WTC11 (cell line): ENCODE measurements at regions not wholly inside any gene's neighbourhood (a gene's known extent, or its start where the extent isn't known, plus 50 kb on each side); places are given as distances from the start of the nearest gene placed in this dataset.

ENCODE experiments used
- HMGXB4 ChIP-seq: sonication (generic); formaldehyde crosslinking; IDR thresholded peaks from 2 replicates; pipeline ENCODE4 v1.8.1; 2023; ENCODE audit warnings: mild to moderate bottlenecking, moderate library complexity, missing genetic modification reagents
- MYBL2 ChIP-seq: sonication (generic); formaldehyde crosslinking; IDR thresholded peaks from 2 replicates; pipeline ENCODE4 v1.8.1; 2023; ENCODE audit warnings: mild to moderate bottlenecking, moderate library complexity, missing genetic modification reagents
- PRDM15 ChIP-seq: sonication (generic); formaldehyde crosslinking; IDR thresholded peaks from 2 replicates; pipeline ENCODE4 v1.8.0; 2022; ENCODE audit warnings: missing genetic modification reagents
- USF2 ChIP-seq: sonication (generic); formaldehyde crosslinking; IDR thresholded peaks from 2 replicates; pipeline ENCODE4 v1.8.1; 2023; ENCODE audit warnings: mild to moderate bottlenecking, missing genetic modification reagents, moderate library complexity
- TF ChIP-seq, protein P1 (sequence below): sonication (generic); formaldehyde crosslinking; IDR thresholded peaks from 2 replicates; pipeline ENCODE4 v1.8.0; 2022; ENCODE audit warnings: mild to moderate bottlenecking, missing genetic modification reagents
- TF ChIP-seq, protein P2 (sequence below): fragments of 200-600 bp; IDR thresholded peaks from 2 replicates; pipeline ENCODE4 v1.8.0; 2022; ENCODE audit warnings: antibody characterized with exemption
- TF ChIP-seq, protein P3 (sequence below): fragments of 250-450 bp; sonication (Bioruptor Pico); IDR thresholded peaks from 2 replicates; pipeline ENCODE4 v1.9.0; 2021; ENCODE audit warnings: mild to moderate bottlenecking

DNA sequence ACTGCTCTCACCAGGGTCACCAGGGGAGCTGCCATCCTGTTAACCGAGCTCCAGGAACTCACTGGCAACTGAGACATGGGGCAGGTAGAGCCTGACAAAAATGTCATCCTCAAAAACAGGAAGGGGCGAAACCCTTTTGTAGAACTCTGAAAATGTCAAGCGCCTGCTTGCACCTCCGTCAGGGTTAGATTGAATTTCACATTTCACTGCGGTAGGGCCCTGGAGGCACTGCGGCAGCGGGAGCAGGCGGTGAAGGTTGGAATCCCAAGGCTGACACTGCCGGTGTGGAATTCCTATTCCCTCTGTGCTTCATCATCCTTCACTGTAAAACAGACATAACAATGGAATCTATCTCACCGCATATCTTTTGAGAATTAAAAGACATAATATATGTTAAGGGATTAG lies 142.8 kb upstream of the TMCC3 start:
- TF ChIP-seq, protein P1, sequence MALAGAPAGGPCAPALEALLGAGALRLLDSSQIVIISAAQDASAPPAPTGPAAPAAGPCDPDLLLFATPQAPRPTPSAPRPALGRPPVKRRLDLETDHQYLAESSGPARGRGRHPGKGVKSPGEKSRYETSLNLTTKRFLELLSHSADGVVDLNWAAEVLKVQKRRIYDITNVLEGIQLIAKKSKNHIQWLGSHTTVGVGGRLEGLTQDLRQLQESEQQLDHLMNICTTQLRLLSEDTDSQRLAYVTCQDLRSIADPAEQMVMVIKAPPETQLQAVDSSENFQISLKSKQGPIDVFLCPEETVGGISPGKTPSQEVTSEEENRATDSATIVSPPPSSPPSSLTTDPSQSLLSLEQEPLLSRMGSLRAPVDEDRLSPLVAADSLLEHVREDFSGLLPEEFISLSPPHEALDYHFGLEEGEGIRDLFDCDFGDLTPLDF = no peak
- TF ChIP-seq, protein P2, sequence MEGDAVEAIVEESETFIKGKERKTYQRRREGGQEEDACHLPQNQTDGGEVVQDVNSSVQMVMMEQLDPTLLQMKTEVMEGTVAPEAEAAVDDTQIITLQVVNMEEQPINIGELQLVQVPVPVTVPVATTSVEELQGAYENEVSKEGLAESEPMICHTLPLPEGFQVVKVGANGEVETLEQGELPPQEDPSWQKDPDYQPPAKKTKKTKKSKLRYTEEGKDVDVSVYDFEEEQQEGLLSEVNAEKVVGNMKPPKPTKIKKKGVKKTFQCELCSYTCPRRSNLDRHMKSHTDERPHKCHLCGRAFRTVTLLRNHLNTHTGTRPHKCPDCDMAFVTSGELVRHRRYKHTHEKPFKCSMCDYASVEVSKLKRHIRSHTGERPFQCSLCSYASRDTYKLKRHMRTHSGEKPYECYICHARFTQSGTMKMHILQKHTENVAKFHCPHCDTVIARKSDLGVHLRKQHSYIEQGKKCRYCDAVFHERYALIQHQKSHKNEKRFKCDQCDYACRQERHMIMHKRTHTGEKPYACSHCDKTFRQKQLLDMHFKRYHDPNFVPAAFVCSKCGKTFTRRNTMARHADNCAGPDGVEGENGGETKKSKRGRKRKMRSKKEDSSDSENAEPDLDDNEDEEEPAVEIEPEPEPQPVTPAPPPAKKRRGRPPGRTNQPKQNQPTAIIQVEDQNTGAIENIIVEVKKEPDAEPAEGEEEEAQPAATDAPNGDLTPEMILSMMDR = no peak
- TF ChIP-seq PRDM15 (CRISPR knock-in tag) (no peak), MYBL2 (no peak), USF2 (CRISPR knock-in tag) (no peak), HMGXB4 (CRISPR knock-in tag) (no peak)
- TF ChIP-seq, protein P3, sequence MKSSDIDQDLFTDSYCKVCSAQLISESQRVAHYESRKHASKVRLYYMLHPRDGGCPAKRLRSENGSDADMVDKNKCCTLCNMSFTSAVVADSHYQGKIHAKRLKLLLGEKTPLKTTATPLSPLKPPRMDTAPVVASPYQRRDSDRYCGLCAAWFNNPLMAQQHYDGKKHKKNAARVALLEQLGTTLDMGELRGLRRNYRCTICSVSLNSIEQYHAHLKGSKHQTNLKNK (CRISPR knock-in tag) = no peak
